ENCODE measurements at regions not wholly inside any gene's neighbourhood (a gene's known extent, or its start where the extent isn't known, plus 50 kb on each side); places are given as distances from the start of the nearest gene placed in this dataset.

DNA sequence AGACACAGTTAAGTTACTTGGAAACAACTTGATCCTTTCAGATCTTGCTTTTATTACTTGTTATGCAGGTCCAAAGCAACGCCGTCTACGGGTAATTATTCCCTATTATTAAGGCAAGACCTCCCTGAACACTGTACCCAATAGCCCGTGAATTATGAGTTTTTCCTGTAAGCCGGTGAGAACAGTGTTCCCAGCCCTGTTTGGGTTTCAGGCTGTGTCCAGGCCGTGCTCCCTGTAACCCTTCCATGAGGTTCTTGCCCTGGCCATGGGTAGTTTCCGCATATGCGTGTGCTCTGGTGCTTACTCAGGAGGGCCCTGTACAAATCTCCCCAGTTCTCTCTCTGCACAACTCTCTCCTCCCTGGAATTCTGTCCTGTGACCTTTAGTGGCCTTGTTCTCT, 65.6 kb upstream of the CNOT6 start:
- Histone ChIP-seq H3K4me3 (no peak overlapping the region), H3K27me3 (ENCODE audit: control insufficient read depth in 2 of 2, insufficient read depth in 2 of 2, low read length in 2 of 2) (peaks cover 9 to 38% of the 10 kb centered on the region in 2 experiments; a peak in 4 of 5 replicates), H3K79me2 (ENCODE audit: control insufficient read depth, insufficient read depth, low read length) (no peaks in the 10 kb centered on the region), H3K9me3 (replicated peaks; ENCODE audit: control insufficient read depth, insufficient read depth, low read depth, low read length) (peaks cover 1% of the 10 kb centered on the region; the same call in 1 of the 2 replicates), H3K27ac (ENCODE audit: extremely low read depth, low read depth, low read length) (no peak overlapping the region), H3K4me1 (replicated peaks in 1 of 2; ENCODE audit: control insufficient read depth in 2 of 2, insufficient read depth in 2 of 2, low read length in 2 of 2) (peaks cover 0 to 6% of the 10 kb centered on the region in 2 experiments; a peak in 1 of 5 replicates), H3K36me3 (ENCODE audit: control insufficient read depth, insufficient read depth, low read length) (no peaks in the 10 kb centered on the region), H3K9ac (ENCODE audit: insufficient read depth in 1 of 2, low read depth in 2 of 2, low read length in 2 of 2) (no peak overlapping the region), H2AFZ (ENCODE audit: low read depth, low read length) (no peak overlapping the region), H3K4me2 (ENCODE audit: insufficient read depth, low read length) (no peak overlapping the region), H4K20me1 (replicated peaks; ENCODE audit: control insufficient read depth, insufficient read depth, low read length) (no peaks in the 10 kb centered on the region), H3K9me1 (ENCODE audit: control insufficient read depth, insufficient read depth, low read length) (no peaks in the 10 kb centered on the region)
- in situ Hi-C loops (cut with MboI) (no loop called here), intact Hi-C loops (cut with micrococcal nuclease) (no loop called here)
- DNase-seq (ENCODE audit: extremely low read depth in 1 of 4, low spot score in 3 of 4), result no peak
- FAIRE-seq, result no peak
- ChIA-PET CTCF (ENCODE audit: low intra/inter-chr PET ratio) (no interaction called here), POLR2A (no interaction called here)
- BruUV-seq (replicated peaks), result no TSS peak
- TF ChIP-seq PKNOX1 (IDR thresholded peaks at IDR 0.05) (no peak), DEAF1 (CRISPR knock-in tag; IDR thresholded peaks at IDR 0.05) (no peak), EZH2 (IDR thresholded peaks at IDR 0.05; ENCODE audit: borderline replicate concordance, low read depth, low read length) (no peak)
- 16% methylated on average over 8 of the region's 8 CpGs for WGBS (ENCODE audit: insufficient coverage, low coverage, missing lambda C conversion rate)
- no peak for ATAC-seq
